Adipocyte (in vitro differentiated cells): ENCODE measurements at regions not wholly inside any gene's neighbourhood (a gene's known extent, or its start where the extent isn't known, plus 50 kb on each side); places are given as distances from the start of the nearest gene placed in this dataset.
"Not testable (repeated sequence)": the region's sequence is repeated elsewhere in the genome, so short reads cannot be mapped to it uniquely, and the experiment has no call there.

ENCODE experiments used
- DNase-seq: peaks from one replicate; pipeline ENCODE4 v3.0.0-alpha.2; 2015; ENCODE audit warnings: low read depth
- H3K27me3 ChIP-seq: replicated peaks from 2 replicates; pipeline ENCODE4 v1.7.0; 2013; ENCODE audit warnings: mild to moderate bottlenecking, low read length, moderate library complexity; ENCODE audit not compliant: control insufficient read depth, insufficient read depth
- H3K36me3 ChIP-seq: 2 replicates; pipeline ENCODE4 v1.7.0; 2013; ENCODE audit warnings: low read length, mild to moderate bottlenecking, moderate library complexity; ENCODE audit not compliant: control insufficient read depth, insufficient read depth, severe bottlenecking
- H3K4me1 ChIP-seq: 2 replicates; pipeline ENCODE4 v1.7.0; 2013; ENCODE audit warnings: mild to moderate bottlenecking, low read length, moderate library complexity; ENCODE audit not compliant: control insufficient read depth, insufficient read depth
- H3K4me3 ChIP-seq: 2 replicates; pipeline ENCODE4 v1.7.0; 2013; ENCODE audit warnings: mild to moderate bottlenecking, low read length, moderate library complexity
- H3K9ac ChIP-seq: 2 replicates; pipeline ENCODE4 v1.7.0; 2013; ENCODE audit warnings: mild to moderate bottlenecking, low read length, moderate library complexity
- H3K9me3 ChIP-seq: 2 replicates; pipeline ENCODE4 v1.7.0; 2013; ENCODE audit warnings: mild to moderate bottlenecking, low read length, moderate library complexity; ENCODE audit not compliant: control insufficient read depth

DNA sequence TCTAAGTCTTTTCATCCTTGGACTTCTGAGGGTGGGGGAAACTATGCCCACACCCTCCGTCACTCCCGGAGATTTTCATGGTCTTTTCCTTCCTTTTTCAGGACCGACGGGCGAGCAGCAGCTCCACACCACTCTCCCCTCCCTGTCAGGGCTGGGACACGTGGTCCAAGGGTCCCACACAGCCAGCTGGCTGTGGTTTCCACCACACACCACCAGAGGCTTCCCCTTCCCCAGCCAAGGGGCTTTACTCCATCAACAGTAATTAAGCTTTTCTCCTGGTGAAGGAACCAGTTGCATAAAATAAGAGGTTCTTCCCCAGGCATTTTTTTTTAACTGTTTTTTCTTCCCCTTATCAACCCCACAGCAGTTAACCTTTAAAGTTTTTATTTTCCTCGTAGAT lies 453.9 kb downstream of the GPAT3 start:
- H3K4me1 ChIP-seq, result no peaks in the 10 kb centered on the region
- H3K36me3 ChIP-seq, result no peaks in the 10 kb centered on the region
- peaks cover 10% of the 10 kb centered on the region for H3K9me3 ChIP-seq
- H3K4me3 ChIP-seq, result no peak overlapping the region
- no peak overlapping the region for H3K9ac ChIP-seq
- no peaks in the 10 kb centered on the region for H3K27me3 ChIP-seq
- DNase-seq, result no peak

DNA sequence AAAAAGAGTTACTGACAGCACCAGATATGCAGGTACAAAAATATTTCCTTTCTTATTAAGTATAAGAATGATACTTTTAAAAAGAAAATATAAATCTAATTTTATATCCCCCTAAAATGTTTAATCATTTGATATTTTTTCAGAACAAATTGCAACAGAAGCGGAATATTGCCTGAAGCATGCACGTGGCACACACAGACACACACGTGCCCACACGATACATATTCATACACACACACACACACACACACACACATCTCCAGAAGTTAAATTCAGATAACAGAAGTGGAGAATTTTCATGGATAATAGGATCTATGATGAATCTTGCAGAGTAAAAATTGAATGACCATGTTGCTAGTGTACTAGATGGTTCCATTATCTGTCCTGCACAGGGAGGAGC lies 445.2 kb downstream of the GPAT3 start:
- Histone ChIP-seq H3K9ac (no peak overlapping the region), H3K36me3 (no peaks in the 10 kb centered on the region), H3K9me3 (no peaks in the 10 kb centered on the region), H3K27me3 (no peaks in the 10 kb centered on the region), H3K4me1 (no peaks in the 10 kb centered on the region), H3K4me3 (no peak overlapping the region)
- no peak for DNase-seq

DNA sequence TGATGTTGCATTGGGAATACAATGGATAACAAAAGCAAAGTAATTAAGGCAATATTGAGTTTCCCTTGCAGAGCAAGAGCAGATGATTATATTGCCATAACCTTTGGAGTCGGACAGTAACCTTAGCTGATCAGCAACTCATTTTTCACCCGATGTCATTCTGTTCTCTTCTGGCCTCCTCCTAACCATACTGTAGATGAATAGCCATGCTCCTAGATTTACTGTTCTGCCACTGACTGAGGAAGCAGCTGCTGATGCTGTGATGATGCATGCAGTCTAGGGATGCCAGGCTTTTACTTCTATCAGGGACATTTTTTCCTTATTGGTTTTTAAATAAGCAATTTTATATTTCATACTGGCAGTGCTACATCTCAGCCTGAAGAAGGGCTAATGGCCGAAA lies 443.9 kb downstream of the GPAT3 start:
- Histone ChIP-seq H3K9ac (no peak overlapping the region), H3K36me3 (no peaks in the 10 kb centered on the region), H3K4me3 (no peak overlapping the region), H3K9me3 (no peaks in the 10 kb centered on the region), H3K27me3 (no peaks in the 10 kb centered on the region), H3K4me1 (no peaks in the 10 kb centered on the region)
- no peak for DNase-seq

DNA sequence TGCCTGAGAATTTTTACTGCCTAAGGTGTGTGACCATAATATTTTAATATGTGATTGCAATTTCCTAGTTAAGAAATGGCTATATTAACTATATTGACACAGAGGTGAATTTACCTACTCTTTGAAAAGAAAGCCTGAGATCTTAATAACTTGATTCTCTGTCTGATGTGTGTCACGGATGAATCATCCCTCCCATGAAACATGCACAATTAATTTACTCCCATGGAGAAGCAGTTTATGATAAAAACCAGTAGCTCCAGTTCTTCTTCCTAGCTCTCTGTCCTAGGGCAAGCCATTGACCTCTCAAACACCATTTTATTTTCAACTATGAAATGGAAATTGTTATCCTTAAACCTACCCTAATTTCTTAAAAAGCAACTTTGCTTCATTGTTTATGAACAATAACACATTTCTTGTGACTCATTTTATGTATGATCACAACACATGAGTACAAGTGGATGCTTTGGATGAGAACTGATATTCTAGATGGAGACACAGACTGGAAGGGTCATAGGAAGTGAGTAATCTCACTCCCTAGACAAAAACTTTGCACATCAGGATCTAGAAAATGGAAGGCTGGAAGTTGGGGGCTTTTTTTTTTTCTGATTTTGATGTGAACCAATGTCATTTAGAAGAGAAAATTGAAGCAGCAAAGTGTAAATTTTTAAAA lies 438.3 kb downstream of the GPAT3 start:
- H3K9ac ChIP-seq, result no peak overlapping the region

DNA sequence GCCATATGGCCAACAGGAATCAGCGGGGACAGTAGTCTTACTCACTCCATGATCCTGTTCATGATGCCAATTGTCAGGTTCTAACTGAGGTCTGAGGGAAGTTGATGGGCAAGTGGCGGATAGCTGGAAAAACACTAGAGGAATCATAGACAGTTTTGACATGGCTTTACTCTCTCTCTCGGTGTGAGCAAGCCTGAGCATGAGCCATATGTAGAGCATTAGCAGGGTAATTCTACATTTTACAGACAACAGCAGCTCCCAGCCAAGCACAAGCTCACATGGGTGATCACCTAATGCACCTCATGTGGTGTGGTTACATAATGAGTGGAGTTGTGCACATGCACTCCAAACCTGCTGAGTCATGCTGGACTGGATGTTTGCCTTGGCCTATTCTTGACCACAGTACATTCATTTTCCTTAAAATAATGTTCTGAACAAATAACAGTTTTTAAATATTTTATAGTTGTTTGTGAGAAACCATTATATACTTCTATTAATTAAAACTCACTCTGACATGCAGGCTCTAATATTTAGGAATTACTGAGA lies 429.2 kb downstream of the GPAT3 start:
- Histone ChIP-seq H3K9ac (no peak overlapping the region), H3K4me3 (no peak overlapping the region), H3K4me1 (no peaks in the 10 kb centered on the region), H3K9me3 (no peaks in the 10 kb centered on the region), H3K36me3 (no peaks in the 10 kb centered on the region), H3K27me3 (no peaks in the 10 kb centered on the region)
- DNase-seq, result peak; percentile 16

More for the DNA sequence above, 438.3 kb downstream of the GPAT3 start:
- Histone ChIP-seq H3K27me3 (no peaks in the 10 kb centered on the region), H3K9me3 (no peaks in the 10 kb centered on the region), H3K4me3 (no peak overlapping the region), H3K4me1 (no peaks in the 10 kb centered on the region), H3K36me3 (no peaks in the 10 kb centered on the region)
- no peak for DNase-seq

DNA sequence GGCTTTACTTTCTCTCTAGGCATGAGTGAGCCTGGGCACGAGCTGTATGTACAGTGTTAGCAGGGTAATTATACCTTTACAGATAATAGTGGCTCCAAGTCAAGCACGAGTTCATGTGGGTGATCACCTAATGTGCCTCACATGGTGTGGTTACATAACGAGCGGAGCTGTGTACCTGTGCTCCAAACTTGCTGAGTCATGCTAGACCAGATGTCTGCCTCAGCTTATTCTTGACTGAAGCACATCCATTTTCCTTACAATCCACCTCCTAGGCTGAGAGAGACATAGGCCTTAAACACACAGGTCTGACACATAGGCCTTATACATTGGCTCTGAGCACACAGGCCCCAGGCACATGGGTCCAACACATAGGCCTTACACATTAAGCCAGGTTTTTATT lies 426.6 kb downstream of the GPAT3 start:
- H3K36me3 ChIP-seq, result no peaks in the 10 kb centered on the region
- no peaks in the 10 kb centered on the region for H3K4me1 ChIP-seq
- H3K9me3 ChIP-seq, result no peaks in the 10 kb centered on the region
- no peaks in the 10 kb centered on the region for H3K27me3 ChIP-seq
- no peak overlapping the region for H3K4me3 ChIP-seq
- DNase-seq, result no peak
- H3K9ac ChIP-seq, result no peak overlapping the region

DNA sequence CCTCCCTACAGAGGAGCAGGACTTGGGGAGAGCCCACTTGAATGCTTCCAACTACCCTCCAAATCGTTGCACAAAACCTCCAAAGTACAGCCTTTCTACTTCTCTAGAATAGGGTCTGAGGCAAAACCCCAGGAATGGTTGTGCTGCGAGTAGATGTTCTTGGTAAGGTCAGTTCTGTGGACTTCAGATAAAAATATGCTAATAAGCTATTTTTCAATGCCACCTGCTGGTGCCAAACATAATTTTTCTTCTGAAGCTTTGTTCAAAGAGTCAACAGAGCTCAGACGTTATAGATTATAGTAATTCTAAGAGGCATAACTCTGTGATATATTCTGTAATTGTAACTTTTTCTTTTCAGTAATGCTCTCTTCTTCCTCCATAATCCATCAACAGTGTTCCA lies 425.7 kb downstream of the GPAT3 start:
- H3K9ac ChIP-seq, result no peak overlapping the region
- H3K27me3 ChIP-seq, result no peaks in the 10 kb centered on the region
- H3K4me1 ChIP-seq, result no peaks in the 10 kb centered on the region
- no peaks in the 10 kb centered on the region for H3K36me3 ChIP-seq
- no peaks in the 10 kb centered on the region for H3K9me3 ChIP-seq
- DNase-seq, result peak; percentile 52
- H3K4me3 ChIP-seq, result no peak overlapping the region

DNA sequence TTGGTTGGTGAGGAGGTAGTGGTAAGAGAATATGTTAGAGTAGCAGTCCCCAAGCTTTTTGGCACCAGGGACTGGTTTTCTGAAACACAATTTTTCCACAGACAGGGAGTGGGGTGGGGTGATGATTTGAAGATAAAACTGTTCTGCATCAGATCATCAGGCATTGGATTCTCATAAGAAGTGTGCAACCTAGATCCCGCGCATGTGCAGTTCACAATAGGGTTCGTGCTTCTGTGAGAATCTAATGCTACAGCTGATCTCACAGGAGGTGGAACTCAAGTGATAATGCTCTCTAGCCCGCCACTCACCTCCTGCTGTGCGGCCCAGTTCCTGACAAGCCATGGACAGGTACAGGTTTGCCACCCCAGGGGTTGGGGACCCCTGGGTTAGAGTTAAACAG lies 423.3 kb downstream of the GPAT3 start:
- DNase-seq, result no peak
- Histone ChIP-seq H3K9me3 (no peaks in the 10 kb centered on the region), H3K4me3 (no peak overlapping the region), H3K36me3 (no peaks in the 10 kb centered on the region), H3K27me3 (no peaks in the 10 kb centered on the region), H3K4me1 (no peaks in the 10 kb centered on the region), H3K9ac (no peak overlapping the region)

DNA sequence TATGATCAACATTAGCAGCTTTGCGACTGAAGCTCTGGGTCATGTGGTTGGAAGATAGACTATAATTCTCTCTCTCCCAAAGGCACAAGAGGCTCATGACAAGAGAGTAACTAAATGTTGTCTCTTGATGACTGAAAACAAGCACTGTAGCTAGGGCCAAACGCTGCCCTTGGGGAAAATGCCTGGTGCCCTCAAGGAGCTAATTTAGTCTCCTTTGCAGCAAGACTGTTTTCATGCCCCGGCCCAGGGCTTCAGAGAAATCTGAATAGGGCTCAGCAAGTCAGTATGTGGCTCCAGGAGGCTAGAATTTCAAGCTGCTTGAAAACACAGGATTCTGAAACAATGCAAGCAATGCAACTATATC lies 411.9 kb downstream of the GPAT3 start:
- Histone ChIP-seq H3K27me3 (no peaks in the 10 kb centered on the region), H3K4me3 (no peak overlapping the region), H3K9ac (no peak overlapping the region), H3K36me3 (no peaks in the 10 kb centered on the region), H3K9me3 (no peaks in the 10 kb centered on the region), H3K4me1 (no peaks in the 10 kb centered on the region)
- DNase-seq, result peak; percentile 5

DNA sequence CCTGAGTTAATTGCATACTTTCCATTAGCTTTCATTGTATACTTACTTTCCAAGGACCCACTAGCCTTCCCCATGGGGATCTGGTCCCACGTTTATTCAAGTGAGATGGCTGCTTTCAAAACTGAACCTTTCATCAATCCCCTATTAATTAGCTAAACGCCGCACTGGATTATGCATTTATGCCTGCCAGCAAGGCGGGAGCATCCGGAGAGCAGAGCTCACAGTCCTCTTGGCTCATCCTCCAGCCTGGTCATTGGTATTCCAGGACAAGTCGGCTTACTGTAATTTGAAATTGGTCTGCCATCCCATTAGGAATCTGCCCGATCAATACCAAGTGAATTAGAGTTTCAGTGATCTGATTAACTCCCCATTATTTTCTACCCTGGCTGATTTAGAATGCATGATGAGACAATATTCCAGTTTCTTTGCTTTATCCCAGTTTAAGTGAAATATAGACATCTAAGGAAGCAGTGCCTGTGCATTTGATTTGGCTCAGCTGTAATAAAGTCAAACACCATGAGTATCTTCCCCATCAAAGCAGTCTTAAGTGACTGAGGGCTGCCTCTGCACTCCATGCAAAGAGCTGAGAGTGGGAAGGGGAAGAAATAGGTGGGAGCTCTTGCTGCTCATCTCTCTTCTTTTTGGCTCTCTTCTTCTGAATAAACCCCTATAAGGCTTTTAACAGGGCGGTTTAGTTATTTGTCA lies 411.4 kb downstream of the GPAT3 start:
- Histone ChIP-seq H3K36me3 (no peaks in the 10 kb centered on the region), H3K4me1 (no peaks in the 10 kb centered on the region), H3K9me3 (no peaks in the 10 kb centered on the region), H3K4me3 (no peak overlapping the region), H3K9ac (no peak overlapping the region), H3K27me3 (no peaks in the 10 kb centered on the region)
- DNase-seq, result no peak

DNA sequence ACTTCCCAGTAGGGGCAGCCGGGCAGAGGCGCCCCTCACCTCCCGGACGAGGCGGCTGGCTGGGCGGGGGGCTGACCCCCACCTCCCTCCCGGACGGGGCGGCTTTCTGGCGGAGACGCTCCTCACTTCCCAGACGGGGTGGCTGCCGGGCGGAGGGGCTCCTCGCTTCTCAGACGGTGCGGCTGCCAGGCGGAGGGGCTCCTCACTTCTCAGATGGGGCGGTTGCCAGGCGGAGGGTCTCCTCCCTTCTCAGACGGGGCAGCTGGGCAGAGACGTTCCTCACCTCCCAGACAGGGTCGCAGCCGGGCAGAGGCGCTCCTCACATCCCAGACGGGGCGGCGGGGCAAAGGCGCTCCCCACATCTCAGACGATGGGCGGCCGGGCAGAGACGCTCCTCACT lies 407.8 kb downstream of the GPAT3 start:
- not testable (repeated sequence) for H3K9ac ChIP-seq, H3K9me3 ChIP-seq, H3K36me3 ChIP-seq, H3K27me3 ChIP-seq, DNase-seq, H3K4me3 ChIP-seq, H3K4me1 ChIP-seq
